ENCODE measurements at regions not wholly inside any gene's neighbourhood (a gene's known extent, or its start where the extent isn't known, plus 50 kb on each side); places are given as distances from the start of the nearest gene placed in this dataset.

- no peak for DNase-seq (ENCODE audit: low spot score)
- TF ChIP-seq CTCF (IDR thresholded peaks at IDR 0.05; ENCODE audit: extremely low read depth, missing control alignments), result no peak
These were observed 181.7 kb upstream of the EDNRA start for GRCh38 chr4:147299205-147299604.

GRCh38 chr4:147303174-147303872 lies 177.6 kb upstream of the EDNRA start:
- TF ChIP-seq CTCF (IDR thresholded peaks at IDR 0.05; ENCODE audit: extremely low read depth, missing control alignments), result no peak
- no peak for DNase-seq (ENCODE audit: low spot score)

DNA sequence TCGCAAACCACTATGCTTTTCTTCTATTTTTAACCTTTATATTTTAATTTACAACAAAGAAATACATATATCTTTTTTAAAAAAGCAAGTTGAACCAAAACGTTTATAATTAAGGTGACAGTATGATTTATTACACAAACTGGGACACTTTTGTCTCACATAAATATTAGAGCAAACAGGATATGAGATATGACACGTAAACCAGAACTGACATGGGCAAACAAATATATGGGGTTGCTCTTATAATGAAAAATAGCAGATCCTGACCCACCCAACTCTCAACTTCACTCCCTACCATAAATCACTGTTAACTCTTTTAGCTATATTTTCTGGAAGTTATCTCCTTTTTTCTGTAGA lies 177.0 kb upstream of the EDNRA start:
- no peak for DNase-seq (ENCODE audit: low spot score)
- TF ChIP-seq CTCF (IDR thresholded peaks at IDR 0.05; ENCODE audit: extremely low read depth, missing control alignments), result no peak

- no peak for DNase-seq (ENCODE audit: low spot score)
- TF ChIP-seq CTCF (IDR thresholded peaks at IDR 0.05; ENCODE audit: extremely low read depth, missing control alignments), result no peak
These were observed 172.8 kb upstream of the EDNRA start for GRCh38 chr4:147307896-147308674.

DNA sequence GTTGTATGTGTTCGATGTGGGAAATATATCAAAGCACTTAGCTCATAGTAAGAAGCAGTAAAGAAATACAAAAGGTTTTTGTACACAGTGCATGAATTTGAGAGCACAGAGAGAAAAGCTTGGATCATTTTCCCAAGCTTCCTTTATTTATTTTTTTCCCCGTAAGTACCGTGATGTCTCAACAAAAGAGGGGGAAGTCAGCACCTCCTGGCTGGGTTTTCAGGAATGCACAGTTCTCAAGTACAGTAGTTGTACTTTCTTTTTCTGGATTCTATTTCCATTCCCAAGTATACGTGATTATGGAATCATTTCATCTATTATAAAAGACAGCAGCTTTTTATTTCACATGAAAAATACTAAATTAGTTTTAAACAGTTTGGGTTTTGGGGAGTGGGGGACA lies 171.5 kb upstream of the EDNRA start:
- no peak for TF ChIP-seq CTCF (IDR thresholded peaks at IDR 0.05; ENCODE audit: extremely low read depth, missing control alignments)
- no peak for DNase-seq (ENCODE audit: low spot score)

DNA sequence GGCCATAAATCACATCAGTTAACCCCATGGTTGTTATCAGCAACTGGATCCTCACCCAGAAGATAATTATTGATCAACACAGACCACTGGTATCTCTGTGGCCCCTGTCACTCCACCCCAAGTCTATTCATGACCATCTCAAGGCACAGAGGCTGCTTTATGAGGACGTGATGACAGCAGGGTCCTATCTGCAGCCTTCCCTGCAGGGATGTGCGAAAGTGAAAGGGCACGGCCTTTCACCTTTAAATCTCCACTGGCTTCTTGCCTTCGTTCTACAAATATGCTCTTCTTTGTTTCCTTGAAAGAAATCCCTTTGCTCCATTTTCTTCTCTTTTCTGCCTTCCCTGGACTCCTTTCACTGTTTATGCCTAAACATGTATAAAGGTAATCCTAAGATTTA lies 170.6 kb upstream of the EDNRA start:
- DNase-seq (ENCODE audit: low spot score), result no peak
- TF ChIP-seq CTCF (IDR thresholded peaks at IDR 0.05; ENCODE audit: extremely low read depth, missing control alignments), result no peak

- DNase-seq (ENCODE audit: low spot score), result no peak
These were observed 168.9 kb upstream of the EDNRA start for GRCh38 chr4:147311956-147312355.

More at GRCh38 chr4:147311956-147312355, 168.9 kb upstream of the EDNRA start:
- no peak for TF ChIP-seq CTCF (IDR thresholded peaks at IDR 0.05; ENCODE audit: extremely low read depth, missing control alignments)

All from GM20000 (cell line).